OCI-LY7 (cell line): ENCODE measurements at regions not wholly inside any gene's neighbourhood (a gene's known extent, or its start where the extent isn't known, plus 50 kb on each side); places are given as distances from the start of the nearest gene placed in this dataset.

Experiments used
- CTCF ChIP-seq: fragments of 200-600 bp; sonication (generic); conservative IDR thresholded peaks from 2 replicates; pipeline ENCODE4 v1.5.1; 2014; ENCODE audit warnings: mild to moderate bottlenecking, antibody characterized with exemption, low read length, moderate library complexity, mixed read lengths
- EZH2phosphoT487 ChIP-seq: fragments of 200-600 bp; sonication (generic); IDR thresholded peaks from 2 replicates; pipeline ENCODE4 v1.6.1; 2018; ENCODE audit warnings: low read depth, borderline replicate concordance, mild to moderate bottlenecking, mixed run types, antibody characterized with exemption, low read length, moderate library complexity, mixed read lengths

DNA sequence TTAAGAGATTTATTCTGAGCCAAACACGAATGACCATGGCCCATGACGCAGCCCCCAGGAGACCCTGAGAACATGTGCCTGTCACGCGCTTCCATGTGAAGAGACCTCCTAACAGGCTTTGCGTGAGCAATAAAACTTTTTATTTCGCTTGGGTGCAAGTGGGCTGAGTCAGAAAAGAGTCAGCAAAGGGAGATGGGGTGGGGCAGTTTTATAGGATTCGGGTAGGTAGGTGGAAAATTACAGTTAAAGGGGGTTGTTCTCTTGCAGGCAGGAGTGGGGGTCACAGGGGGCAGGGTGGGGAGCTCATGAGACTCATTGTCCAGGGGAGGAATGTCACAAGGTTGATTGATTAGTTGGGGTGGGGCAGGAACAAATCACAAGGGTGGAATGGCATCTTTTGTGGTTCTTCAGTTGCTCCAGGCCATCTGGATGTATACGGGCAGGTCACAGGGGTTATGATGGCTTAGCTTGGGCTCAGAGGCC, 77.2 kb upstream of the FTH1 start:
- no peak for TF ChIP-seq CTCF
- TF ChIP-seq EZH2phosphoT487: no peak
